Tibial artery (tissue), 4 donors: ENCODE measurements at regions not wholly inside any gene's neighbourhood (a gene's known extent, or its start where the extent isn't known, plus 50 kb on each side); places are given as distances from the start of the nearest gene placed in this dataset.

ENCODE experiments used
- DNase-seq, 2 donors: peaks; one replicate each; pipeline ENCODE4 v3.0.0-alpha.2; 2019
- H3K27ac ChIP-seq, 2 donors: fragments of 200-600 bp; sonication (generic) in 1 of 2; 1 replicate in 1 of 2; 2 replicates in 1 of 2; pipeline ENCODE4 v1.5.1; 2018 to 2019; ENCODE audit warnings: mild to moderate bottlenecking in 1 of 2
- H3K27me3 ChIP-seq, 2 donors: fragments of 200-600 bp; sonication (generic) in 1 of 2; one replicate each; pipeline versions ENCODE4 v1.5.1 to v1.6.0; 2016 to 2019
- H3K36me3 ChIP-seq, 3 donors: fragments of 200-600 bp; sonication (generic) in 2 of 3; one replicate each; pipeline ENCODE4 v1.5.1; 2016 to 2019; ENCODE audit warnings: mild to moderate bottlenecking in 2 of 3
- H3K4me1 ChIP-seq, 4 donors: fragments of 200-600 bp; sonication (generic) in 2 of 4; 1 replicate in 3 of 4; 2 replicates in 1 of 4; pipeline ENCODE4 v1.5.1; 2016 to 2019
- H3K4me3 ChIP-seq, 2 donors: fragments of 200-600 bp; sonication (generic) in 1 of 2; 1 replicate in 1 of 2; 2 replicates in 1 of 2; pipeline ENCODE4 v1.5.1; 2018 to 2019; ENCODE audit warnings: mild to moderate bottlenecking in 2 of 2
- H3K9me3 ChIP-seq, 3 donors: fragments of 200-600 bp; sonication (generic) in 1 of 3; one replicate each; pipeline ENCODE4 v1.5.1; 2016 to 2019
- intact Hi-C: fragments of 100-400 bp; cut with DNase I; formaldehyde crosslinking; loops from one replicate; pipeline ENCODE4 v1.15.0; 2023; ENCODE audit warnings: low total_unique reads
- TF ChIP-seq, protein P1 (sequence below), 2 experiments: fragments of 200-600 bp in 1 of 2; fragments of 450-650 bp in 1 of 2; IDR thresholded peaks; one replicate each; pipeline ENCODE4 v1.5.1; 2017 to 2019; ENCODE audit warnings: antibody characterized with exemption in 2 of 2, mild to moderate bottlenecking in 1 of 2, moderate library complexity in 1 of 2

DNA sequence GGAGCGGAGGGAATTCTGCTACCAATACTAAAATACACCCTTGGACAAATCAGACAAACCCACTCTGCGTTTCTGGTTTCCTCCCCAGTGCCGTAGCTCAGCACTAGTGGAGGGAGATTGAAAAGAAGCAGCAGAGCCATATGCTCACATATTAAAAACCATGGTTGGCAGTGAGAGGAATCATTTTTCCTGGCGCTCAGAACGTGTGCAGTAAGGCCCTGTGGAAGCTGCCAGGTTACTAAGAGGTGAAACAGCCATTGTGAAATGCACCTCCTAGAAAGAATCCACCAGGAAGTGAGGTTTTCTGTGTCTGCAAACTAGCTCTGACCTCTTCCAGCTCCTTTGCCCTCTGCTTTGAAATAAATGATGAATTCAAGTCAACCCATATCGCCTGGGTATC lies 177.2 kb downstream of the ERCC6L2 start:
- DNase-seq = no peak
- H3K27me3 ChIP-seq = no peaks in the 10 kb centered on the region
- intact Hi-C loops = no loop called here
- H3K36me3 ChIP-seq = no peaks in the 10 kb centered on the region
- no peak overlapping the region for H3K27ac ChIP-seq
- H3K9me3 ChIP-seq = no peaks in the 10 kb centered on the region
- peaks cover 0 to 26% (median 24%) of the 10 kb centered on the region in 4 donors for H3K4me1 ChIP-seq
- H3K4me3 ChIP-seq = no peak overlapping the region
- TF ChIP-seq, protein P1, sequence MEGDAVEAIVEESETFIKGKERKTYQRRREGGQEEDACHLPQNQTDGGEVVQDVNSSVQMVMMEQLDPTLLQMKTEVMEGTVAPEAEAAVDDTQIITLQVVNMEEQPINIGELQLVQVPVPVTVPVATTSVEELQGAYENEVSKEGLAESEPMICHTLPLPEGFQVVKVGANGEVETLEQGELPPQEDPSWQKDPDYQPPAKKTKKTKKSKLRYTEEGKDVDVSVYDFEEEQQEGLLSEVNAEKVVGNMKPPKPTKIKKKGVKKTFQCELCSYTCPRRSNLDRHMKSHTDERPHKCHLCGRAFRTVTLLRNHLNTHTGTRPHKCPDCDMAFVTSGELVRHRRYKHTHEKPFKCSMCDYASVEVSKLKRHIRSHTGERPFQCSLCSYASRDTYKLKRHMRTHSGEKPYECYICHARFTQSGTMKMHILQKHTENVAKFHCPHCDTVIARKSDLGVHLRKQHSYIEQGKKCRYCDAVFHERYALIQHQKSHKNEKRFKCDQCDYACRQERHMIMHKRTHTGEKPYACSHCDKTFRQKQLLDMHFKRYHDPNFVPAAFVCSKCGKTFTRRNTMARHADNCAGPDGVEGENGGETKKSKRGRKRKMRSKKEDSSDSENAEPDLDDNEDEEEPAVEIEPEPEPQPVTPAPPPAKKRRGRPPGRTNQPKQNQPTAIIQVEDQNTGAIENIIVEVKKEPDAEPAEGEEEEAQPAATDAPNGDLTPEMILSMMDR (IDR thresholded peaks at IDR 0.05) = no peak

DNA sequence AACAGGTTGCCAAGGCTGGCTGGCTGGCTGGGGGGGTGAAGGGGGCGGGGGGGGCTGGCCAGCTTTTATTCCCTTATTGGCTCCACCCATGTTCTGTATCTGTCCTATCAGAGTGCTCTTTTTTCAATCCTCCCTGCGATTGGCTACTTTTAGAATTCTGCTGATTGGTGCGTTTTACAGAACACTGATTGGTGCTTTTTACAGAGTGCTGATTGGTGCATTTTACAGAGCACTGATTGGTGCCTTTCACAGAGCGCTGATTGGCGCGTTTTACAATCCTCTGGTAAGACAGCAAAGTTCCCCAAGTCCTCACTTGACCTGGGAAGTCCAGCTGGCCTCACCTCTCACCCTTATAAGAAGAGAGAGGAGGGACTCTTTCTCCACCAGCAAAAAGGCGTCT lies 175.9 kb downstream of the ERCC6L2 start:
- intact Hi-C loops = no loop called here

DNA sequence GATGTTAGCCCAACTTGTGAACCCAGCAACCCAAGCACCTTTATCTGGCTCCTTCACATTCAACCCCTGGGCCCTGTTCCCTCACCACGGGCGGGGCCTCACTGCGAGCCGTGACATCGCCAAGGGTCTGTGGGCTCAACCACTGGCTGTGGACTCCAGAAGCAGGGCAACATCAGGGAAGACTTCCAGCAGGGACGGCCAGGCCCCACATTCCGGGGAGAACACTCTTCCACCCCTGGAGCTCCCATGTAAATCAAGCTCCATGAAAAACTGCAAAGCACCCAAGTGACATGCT lies 175.3 kb downstream of the ERCC6L2 start:
- H3K4me3 ChIP-seq = no peak overlapping the region
- TF ChIP-seq, protein P1 (IDR thresholded peaks at IDR 0.05) = no peak
- peaks cover 0 to 29% (median 26%) of the 10 kb centered on the region in 4 donors for H3K4me1 ChIP-seq
- H3K9me3 ChIP-seq = no peaks in the 10 kb centered on the region
- DNase-seq = no peak
- no peaks in the 10 kb centered on the region for H3K27me3 ChIP-seq
- H3K27ac ChIP-seq = no peak overlapping the region
- intact Hi-C loops = no loop called here
- H3K36me3 ChIP-seq = no peaks in the 10 kb centered on the region

More for the DNA sequence above, 175.9 kb downstream of the ERCC6L2 start:
- H3K9me3 ChIP-seq = no peaks in the 10 kb centered on the region
- no peak for DNase-seq
- H3K4me3 ChIP-seq = no peak overlapping the region
- peaks cover 0 to 29% (median 26%) of the 10 kb centered on the region in 4 donors for H3K4me1 ChIP-seq
- no peak overlapping the region for H3K27ac ChIP-seq
- H3K27me3 ChIP-seq = no peaks in the 10 kb centered on the region
- no peaks in the 10 kb centered on the region for H3K36me3 ChIP-seq
- TF ChIP-seq, protein P1 (IDR thresholded peaks at IDR 0.05) = no peak

DNA sequence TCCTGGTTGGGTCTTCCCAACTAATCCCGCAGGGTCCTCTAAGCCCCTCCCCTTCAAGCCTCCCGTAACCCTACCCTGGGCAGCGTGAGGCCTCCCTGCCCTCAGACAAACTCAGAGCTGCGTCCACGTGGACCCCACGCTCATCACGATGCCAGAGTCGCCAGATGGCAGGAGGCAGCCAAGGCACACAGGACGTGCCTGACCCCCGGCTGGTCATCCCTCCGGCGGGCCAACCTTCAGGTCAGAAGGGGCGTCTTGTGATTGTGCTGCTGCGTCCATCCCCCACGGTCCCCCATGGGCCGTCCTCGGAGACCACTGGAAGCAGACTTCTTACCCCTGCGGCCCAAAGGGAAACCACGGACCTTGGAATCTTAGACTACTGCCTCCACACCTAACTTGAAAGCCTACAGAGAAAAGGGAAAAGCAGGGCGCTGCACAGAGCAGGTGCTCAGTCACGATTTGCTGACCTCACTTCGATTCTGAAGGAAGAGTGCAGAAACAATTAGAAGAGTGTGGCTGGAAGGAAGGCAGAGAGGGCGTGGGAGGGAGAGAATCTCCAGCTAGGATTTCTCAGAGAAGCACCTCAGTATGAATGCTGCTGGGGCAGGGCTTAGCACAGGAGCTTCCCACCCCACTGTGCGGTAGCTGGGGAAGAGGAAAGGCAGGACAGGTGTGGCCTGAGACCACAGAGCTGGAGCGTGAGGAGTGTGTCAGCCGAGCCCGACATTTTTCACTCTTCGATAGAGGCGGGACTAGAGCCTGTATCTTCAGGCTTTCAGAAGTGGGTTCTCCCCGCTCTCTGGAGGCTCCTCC lies 174.8 kb downstream of the ERCC6L2 start:
- H3K4me1 ChIP-seq = peaks cover 0 to 29% (median 26%) of the 10 kb centered on the region in 4 donors
- intact Hi-C loops = no loop called here
- no peaks in the 10 kb centered on the region for H3K9me3 ChIP-seq
- DNase-seq = no peak
- H3K36me3 ChIP-seq = no peaks in the 10 kb centered on the region
- H3K4me3 ChIP-seq = no peak overlapping the region
- no peaks in the 10 kb centered on the region for H3K27me3 ChIP-seq
- TF ChIP-seq, protein P1 (IDR thresholded peaks at IDR 0.05) = no peak
- peak overlapping the region; percentile 89 to 92 for H3K27ac ChIP-seq

DNA sequence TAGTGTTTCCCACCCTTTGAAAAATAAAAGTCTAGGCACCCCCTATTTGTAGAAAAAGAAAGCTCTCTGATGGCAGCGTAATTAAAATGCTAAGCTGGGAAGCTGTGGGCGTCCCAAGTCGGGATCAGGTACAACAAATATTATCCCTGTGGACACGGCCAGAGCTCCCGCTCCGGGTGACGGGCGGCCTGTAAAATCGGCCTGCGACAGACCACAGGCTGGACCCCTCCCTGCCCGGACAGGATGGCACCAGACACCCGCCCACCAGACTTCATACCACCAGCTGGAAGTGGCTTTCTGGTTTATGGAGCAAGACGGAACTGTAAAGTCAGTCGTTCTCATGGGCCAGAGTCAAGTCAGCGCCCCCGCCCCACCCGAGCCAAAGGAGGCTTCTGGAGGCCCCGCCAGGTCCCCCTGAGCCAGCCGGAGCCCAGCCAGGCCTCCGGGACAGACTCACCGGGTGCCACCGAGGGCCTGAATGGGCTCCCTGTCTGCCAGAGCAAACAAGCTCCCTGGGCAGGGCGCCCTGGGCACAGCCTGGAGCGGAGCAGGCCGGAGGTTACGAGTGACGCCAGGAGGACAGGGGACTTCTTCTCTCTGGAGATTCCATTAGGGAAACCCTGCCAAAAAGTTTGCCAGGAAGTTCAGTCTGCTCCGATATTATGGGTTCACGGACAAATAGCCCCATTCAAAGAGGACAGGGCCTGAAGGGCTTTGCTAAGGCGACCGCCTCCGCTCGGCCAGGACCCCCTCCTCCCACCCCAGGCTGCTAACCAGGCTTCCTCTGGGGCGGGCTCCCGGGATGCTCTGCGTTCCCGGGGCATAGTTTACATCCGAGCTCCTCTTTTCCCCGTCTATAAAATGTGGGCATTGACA lies 173.7 kb downstream of the ERCC6L2 start:
- TF ChIP-seq, protein P1 (IDR thresholded peaks at IDR 0.05) = no peak
- peak; percentile 86 to 98 for DNase-seq
- intact Hi-C loops = loop anchor here (1.0 kb wide), 1 partner anchor 18 kb away; no protein-coding TSS in a partner anchor

More for the DNA sequence above, 173.7 kb downstream of the ERCC6L2 start:
- Histone ChIP-seq H3K27me3 (no peaks in the 10 kb centered on the region), H3K36me3 (no peaks in the 10 kb centered on the region), H3K9me3 (no peaks in the 10 kb centered on the region), H3K4me3 (peak overlapping the region; percentile 33 to 44), H3K27ac (peak overlapping the region; percentile 89 to 92), H3K4me1 (peaks cover 0 to 29% (median 26%) of the 10 kb centered on the region in 4 donors)
